Renal pelvis (tissue), 1 donor: ENCODE measurements at regions not wholly inside any gene's neighbourhood (a gene's known extent, or its start where the extent isn't known, plus 50 kb on each side); places are given as distances from the start of the nearest gene placed in this dataset.
A peak's percentile ranks its signal among the peaks of the same experiment; 100 is the strongest.
"Not testable (repeated sequence)": the region's sequence is repeated elsewhere in the genome, so short reads cannot be mapped to it uniquely, and the experiment has no call there.

Experiments
- DNase-seq: peaks from one replicate; pipeline ENCODE4 v3.0.0-alpha.2; 2013

GRCh38 chr7:81138870-81139269 lies 220.0 kb upstream of the SEMA3C start:
- no peak for DNase-seq

- DNase-seq: no peak
These were observed 216.5 kb upstream of the SEMA3C start for GRCh38 chr7:81135324-81135723.

DNA sequence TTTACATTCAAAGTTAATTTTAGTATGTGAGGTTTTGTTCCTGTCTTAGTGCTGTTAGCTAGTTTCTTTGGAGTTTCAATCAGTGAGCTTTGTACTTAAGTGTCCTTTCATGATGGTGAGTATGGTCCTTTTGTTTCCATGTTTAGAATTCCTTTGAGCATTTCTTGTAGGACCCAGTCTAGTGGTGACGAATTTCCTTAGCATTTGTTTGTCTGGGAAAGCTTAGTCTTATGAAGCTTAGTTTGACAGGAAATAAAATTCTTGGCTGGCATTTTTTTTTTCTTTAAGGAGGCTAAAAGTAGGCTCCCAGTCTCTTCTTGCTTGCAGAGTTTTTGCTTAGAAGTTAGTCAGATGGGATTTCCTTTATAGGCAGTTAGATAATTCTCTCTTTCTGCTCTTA lies 209.2 kb upstream of the SEMA3C start:
- no peak for DNase-seq

- no peak for DNase-seq
These were observed 202.0 kb upstream of the SEMA3C start for GRCh38 chr7:81120803-81121202.

GRCh38 chr7:81120111-81120510 lies 201.3 kb upstream of the SEMA3C start:
- DNase-seq: no peak

GRCh38 chr7:81114633-81115032 lies 195.8 kb upstream of the SEMA3C start:
- DNase-seq: no peak

- DNase-seq: no peak
These were observed 193.9 kb upstream of the SEMA3C start for GRCh38 chr7:81112731-81113130.

GRCh38 chr7:81111781-81112540 lies 193.1 kb upstream of the SEMA3C start:
- DNase-seq: peak; percentile 11

DNA sequence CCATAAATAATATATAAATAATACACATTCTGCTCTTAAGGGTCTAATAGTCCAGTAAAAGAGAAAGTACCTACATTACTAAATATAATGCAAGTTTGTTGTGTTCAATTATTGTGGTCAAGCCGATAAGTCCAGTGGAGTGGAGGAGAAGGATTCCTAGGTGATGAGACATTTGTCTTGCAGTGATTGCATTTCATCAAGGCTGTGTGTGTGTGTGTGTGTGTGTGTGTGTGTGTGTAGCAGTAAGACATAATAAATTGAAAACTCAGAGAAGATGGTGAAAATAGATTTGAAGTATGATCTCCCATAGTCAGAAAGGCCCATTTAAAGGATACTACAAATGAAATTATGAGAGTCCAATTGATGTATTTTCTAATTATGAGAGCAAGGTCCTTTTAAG lies 192.5 kb upstream of the SEMA3C start:
- DNase-seq: no peak

DNA sequence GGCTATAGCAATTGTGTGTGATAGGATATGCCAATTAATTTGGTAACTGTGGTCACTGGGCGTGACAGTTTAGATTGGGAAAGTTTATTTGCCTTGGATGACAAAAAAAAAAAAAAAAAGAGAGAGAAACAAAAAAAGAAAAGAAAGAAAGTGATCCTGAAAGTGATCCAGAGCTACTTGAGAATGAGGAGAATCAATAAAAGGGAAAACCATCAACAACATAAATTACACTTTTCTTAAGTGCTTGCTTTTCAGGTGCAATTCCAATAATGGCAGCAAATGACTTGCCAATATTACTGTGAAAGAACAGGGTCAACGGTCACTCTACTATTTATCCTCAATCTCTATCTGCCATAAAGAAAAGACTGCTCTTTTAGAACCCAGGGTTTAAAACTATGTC lies 191.8 kb upstream of the SEMA3C start:
- DNase-seq: no peak

DNA sequence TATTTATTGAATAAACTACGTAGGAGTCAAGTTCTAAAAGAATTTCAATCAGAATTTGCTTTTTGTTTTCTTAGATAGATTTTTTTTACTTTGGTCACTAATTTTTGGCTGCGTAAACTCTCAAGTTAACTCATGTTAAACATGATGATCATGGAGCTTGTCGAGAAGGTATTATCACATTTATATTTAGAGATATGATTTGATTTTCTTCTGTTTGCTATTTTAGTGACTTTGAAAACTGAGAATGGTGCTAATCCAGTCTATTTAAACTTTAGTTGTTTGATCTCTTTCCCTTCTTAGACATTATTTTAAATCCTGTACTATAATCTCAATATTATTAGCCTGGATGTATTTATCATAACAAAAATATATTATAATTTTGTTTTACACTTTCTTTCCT lies 179.4 kb upstream of the SEMA3C start:
- no peak for DNase-seq

DNA sequence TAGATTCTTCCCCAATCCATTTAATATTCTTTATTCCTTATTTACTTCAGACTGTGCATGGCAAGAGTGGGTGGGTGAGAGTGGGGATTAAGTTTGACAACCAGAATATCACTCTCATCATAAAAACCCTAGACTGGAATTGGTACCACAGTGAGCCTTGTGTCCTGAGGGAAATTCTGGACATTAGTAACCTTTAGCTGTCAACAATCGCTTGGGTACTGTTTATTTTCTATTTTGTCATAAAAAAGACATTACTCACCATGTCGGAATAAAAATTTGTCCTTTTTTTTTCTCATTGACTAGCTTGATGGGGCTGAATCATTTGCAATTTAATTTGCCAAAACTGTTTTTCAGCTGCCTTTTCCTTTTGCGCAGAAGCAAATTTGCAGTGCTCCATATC lies 176.1 kb upstream of the SEMA3C start:
- DNase-seq: no peak

GRCh38 chr7:81081616-81082015 lies 162.8 kb upstream of the SEMA3C start:
- DNase-seq: no peak

DNA sequence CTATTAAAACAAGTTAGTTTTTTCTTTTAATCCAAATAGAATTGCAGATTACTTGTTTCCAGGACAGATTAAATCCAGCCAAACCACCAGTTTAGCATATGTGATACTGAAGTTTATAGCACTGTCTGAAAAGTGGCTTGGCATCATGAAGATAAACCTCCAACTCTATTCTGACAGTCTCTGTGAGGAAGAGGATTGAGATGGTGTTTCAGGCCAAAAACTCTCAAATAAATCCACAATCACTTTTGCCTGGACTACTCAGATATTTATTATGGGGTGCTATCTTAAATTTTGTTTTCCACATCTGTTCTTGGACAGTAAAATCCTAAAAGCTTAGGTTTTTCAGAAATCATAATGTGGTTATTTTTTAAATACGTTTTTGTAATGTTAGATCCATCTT lies 161.7 kb upstream of the SEMA3C start:
- no peak for DNase-seq

DNA sequence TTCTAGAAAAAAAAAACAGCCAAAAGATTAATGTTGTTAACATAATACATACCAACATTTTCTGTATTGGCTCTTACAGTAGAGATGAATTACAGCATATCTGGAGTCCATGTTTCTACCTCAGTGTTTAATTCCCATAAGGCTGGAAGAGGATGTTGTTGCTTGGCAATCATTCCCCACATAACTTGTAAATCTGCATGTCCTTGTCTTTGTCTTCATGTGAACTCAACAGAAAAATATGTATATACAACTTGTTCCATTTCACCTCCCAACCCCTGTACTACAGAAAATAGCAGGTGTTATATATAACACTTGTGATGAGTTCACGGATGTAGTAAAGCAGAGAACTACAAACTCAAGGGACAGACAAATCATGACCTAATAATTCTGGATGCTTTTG lies 160.9 kb upstream of the SEMA3C start:
- DNase-seq: no peak

GRCh38 chr7:81075150-81075549 lies 156.3 kb upstream of the SEMA3C start:
- DNase-seq: no peak

- DNase-seq: no peak
These were observed 155.6 kb upstream of the SEMA3C start for GRCh38 chr7:81074406-81074805.

GRCh38 chr7:81073931-81074251 lies 155.0 kb upstream of the SEMA3C start:
- no peak for DNase-seq

GRCh38 chr7:81070956-81071355 lies 152.1 kb upstream of the SEMA3C start:
- DNase-seq: no peak

DNA sequence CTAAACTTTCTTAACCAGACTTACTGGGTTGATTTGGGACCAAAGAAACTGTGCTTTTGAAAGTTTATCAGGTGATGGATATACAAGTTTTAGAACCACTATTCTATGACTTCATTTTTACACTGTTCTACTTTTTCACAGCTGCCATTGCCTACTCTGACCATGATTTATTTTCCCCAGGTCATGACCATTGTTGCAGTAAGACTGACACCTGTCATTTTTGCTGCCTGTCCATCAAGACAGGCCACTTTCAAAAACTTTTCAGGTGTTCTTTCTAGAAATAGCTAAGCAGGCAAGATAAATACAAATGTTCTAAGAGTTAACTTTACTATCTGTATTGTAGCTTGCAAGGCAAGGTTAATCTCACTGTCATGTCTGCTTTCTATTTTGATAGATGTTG lies 147.9 kb upstream of the SEMA3C start:
- DNase-seq: no peak

GRCh38 chr7:81064426-81064825 lies 145.6 kb upstream of the SEMA3C start:
- DNase-seq: no peak

- no peak for DNase-seq
These were observed 143.9 kb upstream of the SEMA3C start for GRCh38 chr7:81062755-81063154.

- not testable (repeated sequence) for DNase-seq
These were observed 138.6 kb upstream of the SEMA3C start for GRCh38 chr7:81057469-81057868.

GRCh38 chr7:81053623-81054022 lies 134.8 kb upstream of the SEMA3C start:
- DNase-seq: no peak
